GM20000 (cell line): ENCODE measurements at regions not wholly inside any gene's neighbourhood (a gene's known extent, or its start where the extent isn't known, plus 50 kb on each side); places are given as distances from the start of the nearest gene placed in this dataset.

Experiments
- DNase-seq: peaks from one replicate; pipeline ENCODE4 v3.0.0; 2012; ENCODE audit warnings: low spot score
- CTCF ChIP-seq: IDR thresholded peaks from 2 replicates; pipeline ENCODE4 v1.5.1; 2012; ENCODE audit warnings: mild to moderate bottlenecking, control low read depth; ENCODE audit errors: extremely low read depth, missing control alignments

GRCh38 chr11:115065830-115066664 lies 387.7 kb downstream of the NXPE2 start:
- TF ChIP-seq CTCF: no peak
- DNase-seq: no peak

- DNase-seq: no peak
- TF ChIP-seq CTCF: no peak
These were observed 389.1 kb downstream of the NXPE2 start for GRCh38 chr11:115067471-115067870.

GRCh38 chr11:115067900-115068530 lies 389.7 kb downstream of the NXPE2 start:
- no peak for DNase-seq
- no peak for TF ChIP-seq CTCF

- DNase-seq: no peak
- no peak for TF ChIP-seq CTCF
These were observed 391.3 kb downstream of the NXPE2 start for GRCh38 chr11:115069599-115069998.

GRCh38 chr11:115075356-115075755 lies 397.0 kb downstream of the NXPE2 start:
- no peak for DNase-seq
- TF ChIP-seq CTCF: no peak

GRCh38 chr11:115077740-115078139 lies 399.4 kb downstream of the NXPE2 start:
- DNase-seq: no peak
- TF ChIP-seq CTCF: no peak
